ENCODE measurements at regions not wholly inside any gene's neighbourhood (a gene's known extent, or its start where the extent isn't known, plus 50 kb on each side); places are given as distances from the start of the nearest gene placed in this dataset.

DNA sequence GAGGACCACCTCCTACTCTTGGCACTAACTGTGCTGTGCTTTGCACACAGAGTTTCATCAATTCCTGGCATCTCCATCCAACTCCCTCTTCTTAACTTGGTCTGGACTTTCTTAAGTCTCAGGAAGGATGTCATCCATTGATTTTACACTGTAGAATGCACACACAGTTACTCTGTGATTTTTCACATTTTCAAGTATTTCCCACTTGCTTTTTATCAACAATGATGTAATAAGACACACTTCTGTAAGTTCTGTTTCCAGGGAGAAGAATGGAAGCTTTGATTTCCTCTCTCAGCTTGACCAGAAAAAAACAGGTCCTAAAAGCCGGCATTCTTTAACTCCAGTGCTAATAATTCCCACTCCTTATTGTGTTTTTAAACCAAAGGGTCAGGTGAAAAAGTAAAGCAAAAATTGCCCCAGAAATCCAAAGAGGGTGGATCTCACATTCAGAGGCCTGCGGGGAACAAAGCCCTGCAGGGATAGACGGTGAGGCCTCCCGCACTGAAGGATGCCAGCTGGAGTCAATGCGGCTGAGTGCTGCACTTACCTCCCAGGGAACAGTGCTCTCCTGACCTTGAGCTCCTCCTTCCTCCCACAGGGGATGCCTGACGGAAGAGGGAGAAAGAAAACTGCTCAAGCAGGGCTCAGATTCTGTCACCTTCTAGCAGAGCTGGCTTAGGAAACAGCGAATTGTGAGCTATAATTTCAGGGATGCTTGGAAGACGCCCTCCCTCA, 83.1 kb downstream of the PDCL3 start:
- no peak for DNase-seq
- Mint-ChIP-seq H3K9me3 (peaks cover 0 to 6% (median 0%) of the 10 kb centered on the region in 6 donors), H3K36me3 (peaks cover 0 to 4% (median 0%) of the 10 kb centered on the region in 3 donors), H3K4me1 (peaks cover 19 to 23% of the 10 kb centered on the region in 2 donors), H3K4me3 (no peak overlapping the region), H3K27ac (no peak overlapping the region), H3K27me3 (ENCODE audit: low read depth in 3 of 3) (peaks cover 0 to 2% (median 2%) of the 10 kb centered on the region in 3 donors)

DNA sequence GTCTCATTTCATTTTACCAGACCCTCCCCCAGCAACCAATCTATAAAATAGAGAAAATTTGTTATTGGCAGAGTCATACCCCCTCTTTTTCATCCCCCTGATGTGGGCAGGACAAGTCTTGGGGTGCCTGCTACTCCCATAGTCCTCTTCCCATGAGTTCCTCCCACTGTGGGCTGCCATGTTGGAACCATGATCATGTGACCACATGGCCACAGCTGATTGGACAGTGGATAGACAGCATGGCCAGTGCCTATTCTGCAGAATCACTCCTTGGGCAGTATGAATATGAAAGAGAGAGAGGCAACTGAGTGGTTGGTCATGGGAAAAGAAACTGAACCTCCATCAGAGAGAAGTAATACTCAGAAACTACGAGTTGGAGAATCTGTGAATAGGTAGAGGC, 84.9 kb downstream of the PDCL3 start:
- no peak overlapping the region for H3K4me3 Mint-ChIP-seq
- H3K9me3 Mint-ChIP-seq: peaks cover 0 to 6% (median 0%) of the 10 kb centered on the region in 6 donors
- peaks cover 2% of the 10 kb centered on the region in 3 donors for H3K27me3 Mint-ChIP-seq (ENCODE audit: low read depth in 3 of 3)
- H3K36me3 Mint-ChIP-seq: peaks cover 0 to 4% (median 0%) of the 10 kb centered on the region in 3 donors
- no peak for DNase-seq
- no peak overlapping the region for H3K27ac Mint-ChIP-seq
- H3K4me1 Mint-ChIP-seq: peaks cover 19 to 23% of the 10 kb centered on the region in 2 donors

DNA sequence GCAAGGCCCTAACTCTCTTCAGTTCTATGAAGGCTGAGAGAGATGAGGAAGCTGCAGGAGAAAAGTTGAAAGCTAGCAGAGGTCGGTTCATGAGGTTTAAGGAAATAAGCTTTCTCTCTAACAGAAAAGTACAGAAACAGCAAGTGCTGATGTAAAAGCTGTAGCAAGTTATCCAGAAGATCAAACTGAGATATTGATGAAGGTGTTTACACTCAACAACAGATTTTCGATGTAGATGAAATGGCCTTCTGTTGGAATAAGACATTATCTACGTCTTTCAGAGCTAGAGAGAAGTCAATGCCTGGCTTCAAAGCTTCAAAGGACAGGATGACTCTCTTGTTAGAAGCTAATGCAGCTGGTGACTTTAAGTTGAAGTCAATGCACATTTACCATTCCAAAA, 87.4 kb downstream of the PDCL3 start:
- peaks cover 0 to 5% (median 0%) of the 10 kb centered on the region in 6 donors for H3K9me3 Mint-ChIP-seq
- H3K4me3 Mint-ChIP-seq: no peak overlapping the region
- H3K27ac Mint-ChIP-seq: no peak overlapping the region
- peaks cover 0 to 9% (median 0%) of the 10 kb centered on the region in 3 donors for H3K36me3 Mint-ChIP-seq
- H3K4me1 Mint-ChIP-seq: peaks cover under 1 to 5% of the 10 kb centered on the region in 2 donors
- DNase-seq: no peak
- peaks cover 2 to 5% (median 3%) of the 10 kb centered on the region in 3 donors for H3K27me3 Mint-ChIP-seq (ENCODE audit: low read depth in 3 of 3)

DNA sequence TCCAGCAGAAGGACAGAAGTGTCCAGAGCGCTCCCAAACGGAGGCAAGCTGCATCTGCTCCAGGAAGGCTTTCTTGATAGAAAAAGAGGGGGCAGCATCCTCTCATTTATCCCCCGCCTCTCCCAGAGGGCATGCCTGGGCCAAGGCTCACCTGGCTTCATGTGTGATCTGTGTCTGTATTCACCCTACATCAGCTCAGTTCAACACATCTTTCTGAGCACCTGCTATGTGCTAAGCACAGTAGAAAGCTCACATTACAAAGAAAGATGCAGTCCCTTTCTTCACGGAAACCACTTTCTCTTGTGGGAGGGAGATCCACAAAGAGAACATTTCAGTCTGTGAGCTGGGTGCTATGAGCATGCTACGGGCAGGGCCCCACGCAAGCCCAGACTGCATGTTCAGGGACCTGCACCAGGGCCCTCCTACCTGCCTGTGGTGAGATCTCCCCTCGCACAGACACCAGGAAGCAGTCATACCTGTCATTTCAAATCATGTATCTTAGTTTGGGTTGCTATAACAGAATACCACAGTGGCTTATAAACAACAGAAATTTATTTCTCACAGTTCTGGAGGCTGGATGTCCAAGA, 90.7 kb downstream of the PDCL3 start:
- H3K36me3 Mint-ChIP-seq: peaks cover 0 to 6% (median 0%) of the 10 kb centered on the region in 3 donors
- no peak overlapping the region for H3K27ac Mint-ChIP-seq
- DNase-seq: no peak
- peaks cover 0 to 1% (median 0%) of the 10 kb centered on the region in 6 donors for H3K9me3 Mint-ChIP-seq
- H3K27me3 Mint-ChIP-seq (ENCODE audit: low read depth in 3 of 3): peaks cover 1 to 9% (median 4%) of the 10 kb centered on the region in 3 donors
- H3K4me3 Mint-ChIP-seq: no peak overlapping the region
- no peaks in the 10 kb centered on the region for H3K4me1 Mint-ChIP-seq

DNA sequence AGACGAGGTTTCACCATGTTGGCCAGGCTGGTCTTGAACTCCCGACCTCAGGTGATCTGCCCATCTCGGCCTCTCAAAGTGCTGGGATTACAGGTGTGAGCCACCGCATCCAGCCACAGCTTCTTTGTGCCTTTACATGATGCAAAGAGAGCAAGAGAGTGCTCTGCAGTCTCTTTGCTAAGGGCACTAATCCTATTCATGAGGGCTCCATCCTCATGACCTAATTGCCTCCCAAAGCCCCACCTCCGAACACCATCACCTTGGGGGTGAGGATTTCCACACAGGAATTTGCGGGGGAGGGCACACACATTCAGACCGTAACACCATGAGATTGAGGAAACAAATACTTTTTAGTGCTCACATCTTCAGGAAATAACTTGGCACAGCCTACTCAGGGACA, 91.8 kb downstream of the PDCL3 start:
- Mint-ChIP-seq H3K4me1 (no peaks in the 10 kb centered on the region), H3K36me3 (peaks cover 0 to 6% (median 0%) of the 10 kb centered on the region in 3 donors), H3K4me3 (no peak overlapping the region), H3K27me3 (ENCODE audit: low read depth in 3 of 3) (peaks cover 1 to 11% (median 4%) of the 10 kb centered on the region in 3 donors), H3K27ac (no peak overlapping the region), H3K9me3 (peaks cover 0 to 1% (median 0%) of the 10 kb centered on the region in 6 donors)
- DNase-seq: no peak

DNA sequence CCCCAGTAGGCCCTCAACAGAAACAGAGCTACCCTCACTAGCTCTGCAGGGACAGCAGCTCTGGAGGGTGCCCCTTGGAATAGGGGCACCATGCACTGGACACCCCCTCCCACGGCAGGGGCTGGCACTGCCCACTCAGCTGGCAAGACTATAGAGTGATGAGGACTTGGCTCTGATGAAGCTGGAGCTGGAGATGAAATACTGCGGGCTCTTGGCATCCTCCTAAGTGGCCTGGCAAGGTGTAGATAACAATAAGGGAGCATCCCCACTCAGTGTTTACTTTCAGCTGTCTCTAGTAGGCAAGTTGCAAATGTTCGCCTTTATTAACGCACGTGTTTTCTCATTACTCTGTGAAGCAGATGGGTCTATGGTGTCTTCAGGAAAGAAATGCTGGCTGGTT, 92.7 kb downstream of the PDCL3 start:
- H3K27me3 Mint-ChIP-seq (ENCODE audit: low read depth in 3 of 3): peaks cover 1 to 11% (median 4%) of the 10 kb centered on the region in 3 donors
- H3K4me3 Mint-ChIP-seq: no peak overlapping the region
- DNase-seq: no peak
- peaks cover 0 to 6% (median 0%) of the 10 kb centered on the region in 3 donors for H3K36me3 Mint-ChIP-seq
- H3K4me1 Mint-ChIP-seq: no peaks in the 10 kb centered on the region
- H3K9me3 Mint-ChIP-seq: peaks cover 0 to 1% (median 0%) of the 10 kb centered on the region in 6 donors
- H3K27ac Mint-ChIP-seq: no peak overlapping the region

DNA sequence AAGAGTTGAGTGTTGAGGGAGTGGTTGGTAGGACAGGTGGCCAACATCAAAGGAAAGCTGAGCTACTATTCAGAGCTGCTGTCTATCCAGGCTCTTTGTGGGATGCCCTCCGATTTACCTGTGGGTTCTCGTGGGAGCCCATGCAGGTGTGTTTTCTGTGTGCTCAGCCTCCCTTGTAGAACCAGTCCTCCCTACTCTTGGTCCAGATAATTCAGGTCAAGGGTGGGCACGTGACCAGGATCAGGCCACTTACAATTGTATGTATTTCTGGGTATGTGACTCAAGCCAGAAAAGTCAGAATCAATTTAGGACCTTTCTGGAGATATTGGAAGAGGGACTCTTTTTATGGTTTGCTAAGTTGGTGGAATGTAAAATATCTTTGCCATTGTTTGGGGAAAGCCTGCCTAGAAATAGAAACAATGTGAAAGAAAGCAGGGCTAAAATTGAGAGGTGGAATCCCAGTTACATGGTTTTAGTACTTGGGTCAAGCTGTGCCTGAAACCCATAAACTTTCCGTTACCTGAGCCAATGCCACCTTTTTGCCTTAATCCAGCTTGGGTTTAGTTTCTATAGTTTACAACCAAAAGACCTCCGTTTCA, 93.2 kb downstream of the PDCL3 start:
- peaks cover 1 to 11% (median 4%) of the 10 kb centered on the region in 3 donors for H3K27me3 Mint-ChIP-seq (ENCODE audit: low read depth in 3 of 3)
- H3K4me1 Mint-ChIP-seq: no peaks in the 10 kb centered on the region
- peaks cover 0 to 1% (median 0%) of the 10 kb centered on the region in 6 donors for H3K9me3 Mint-ChIP-seq
- peaks cover 0 to 6% (median 0%) of the 10 kb centered on the region in 3 donors for H3K36me3 Mint-ChIP-seq
- H3K27ac Mint-ChIP-seq: no peak overlapping the region
- no peak for DNase-seq
- H3K4me3 Mint-ChIP-seq: no peak overlapping the region

DNA sequence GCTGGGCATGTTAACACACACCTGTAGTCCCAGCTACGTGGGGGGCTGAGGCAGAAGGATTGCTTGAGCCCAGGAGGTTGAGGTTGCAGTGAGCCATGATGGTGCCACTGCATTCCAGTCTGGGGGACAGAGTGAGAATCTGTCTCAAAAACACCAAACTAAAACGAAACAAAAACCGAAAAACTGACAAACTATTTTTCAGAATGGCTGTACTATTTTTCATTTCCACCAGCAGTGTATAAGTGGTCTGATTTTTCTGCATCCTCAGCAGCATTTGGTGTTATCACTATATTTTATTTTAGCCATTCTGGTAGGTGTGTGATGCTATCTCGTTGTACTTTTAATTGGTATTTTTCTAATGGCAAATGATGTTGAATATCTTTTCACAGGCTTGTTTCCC, 95.2 kb downstream of the PDCL3 start:
- Mint-ChIP-seq H3K4me1 (no peaks in the 10 kb centered on the region), H3K36me3 (peaks cover 0 to 6% (median 0%) of the 10 kb centered on the region in 3 donors), H3K27me3 (ENCODE audit: low read depth in 3 of 3) (peaks cover 1 to 11% (median 6%) of the 10 kb centered on the region in 3 donors), H3K27ac (no peak overlapping the region), H3K9me3 (peaks cover 0 to 1% (median 0%) of the 10 kb centered on the region in 6 donors), H3K4me3 (no peak overlapping the region)
- DNase-seq: no peak

DNA sequence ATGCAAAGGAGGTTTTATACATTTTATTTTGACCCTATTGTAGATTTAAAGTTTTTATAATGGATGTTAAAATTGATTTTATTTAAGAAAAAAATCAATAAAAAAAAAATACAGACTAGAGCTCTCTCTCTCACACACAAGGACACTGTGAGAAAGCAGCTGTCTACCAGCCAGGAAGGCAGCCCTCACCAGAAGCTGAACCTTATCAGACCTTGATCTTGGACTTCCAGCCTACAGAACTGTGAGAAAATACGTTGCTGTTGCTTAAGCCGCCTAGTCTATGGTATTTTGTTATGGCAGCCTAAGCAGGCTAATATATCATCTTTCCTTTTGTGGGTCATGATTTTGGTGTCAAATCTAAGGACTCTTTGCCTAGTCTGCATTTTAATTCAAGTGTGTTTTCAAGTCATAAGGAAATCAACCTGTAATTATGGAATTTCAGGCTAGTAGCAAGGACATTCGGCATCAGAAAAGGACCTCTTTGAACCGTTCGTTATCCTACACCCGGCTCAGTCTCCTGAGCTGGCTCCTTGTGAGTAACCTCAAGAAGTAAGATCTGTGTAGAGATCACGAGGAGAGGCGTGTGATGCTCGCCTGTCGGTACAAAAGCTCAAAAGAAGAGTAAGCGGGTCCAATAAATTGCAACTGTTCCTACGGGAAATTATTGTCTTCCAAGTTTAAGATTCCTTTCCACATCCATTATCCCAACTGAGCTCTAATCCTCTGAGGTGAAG, 98.2 kb downstream of the PDCL3 start:
- Mint-ChIP-seq H3K4me3 (no peak overlapping the region), H3K9me3 (peaks cover 0 to 2% (median 0%) of the 10 kb centered on the region in 6 donors), H3K27ac (no peak overlapping the region), H3K4me1 (no peaks in the 10 kb centered on the region), H3K36me3 (no peaks in the 10 kb centered on the region), H3K27me3 (ENCODE audit: low read depth in 3 of 3) (peaks cover 0 to 6% (median 4%) of the 10 kb centered on the region in 3 donors)
- DNase-seq: no peak

DNA sequence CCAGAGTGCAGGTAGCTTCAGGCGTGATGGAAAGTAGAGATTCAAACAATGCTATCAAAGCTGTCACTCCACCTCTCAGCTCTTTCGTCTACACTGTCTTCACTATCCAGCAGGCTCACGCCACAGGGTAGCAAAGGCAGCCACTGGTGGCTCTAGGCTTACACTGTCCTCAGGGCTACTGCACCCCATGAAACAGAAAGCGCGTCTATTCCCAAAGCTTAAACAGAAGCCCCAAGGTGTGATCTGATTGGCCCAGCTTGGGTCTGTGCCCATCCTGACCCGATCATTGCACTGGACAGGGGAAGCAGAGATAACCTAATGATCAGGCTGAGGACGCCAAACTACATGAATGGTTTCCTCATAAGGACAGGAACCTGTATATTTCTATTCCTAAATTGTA, 100.1 kb downstream of the PDCL3 start:
- no peak for DNase-seq
- H3K27me3 Mint-ChIP-seq (ENCODE audit: low read depth in 3 of 3): peaks cover 0 to 4% (median 2%) of the 10 kb centered on the region in 3 donors
- H3K4me3 Mint-ChIP-seq: no peak overlapping the region
- H3K36me3 Mint-ChIP-seq: no peaks in the 10 kb centered on the region
- H3K27ac Mint-ChIP-seq: no peak overlapping the region
- H3K9me3 Mint-ChIP-seq: peaks cover 0 to 2% (median 0%) of the 10 kb centered on the region in 6 donors
- H3K4me1 Mint-ChIP-seq: no peaks in the 10 kb centered on the region

DNA sequence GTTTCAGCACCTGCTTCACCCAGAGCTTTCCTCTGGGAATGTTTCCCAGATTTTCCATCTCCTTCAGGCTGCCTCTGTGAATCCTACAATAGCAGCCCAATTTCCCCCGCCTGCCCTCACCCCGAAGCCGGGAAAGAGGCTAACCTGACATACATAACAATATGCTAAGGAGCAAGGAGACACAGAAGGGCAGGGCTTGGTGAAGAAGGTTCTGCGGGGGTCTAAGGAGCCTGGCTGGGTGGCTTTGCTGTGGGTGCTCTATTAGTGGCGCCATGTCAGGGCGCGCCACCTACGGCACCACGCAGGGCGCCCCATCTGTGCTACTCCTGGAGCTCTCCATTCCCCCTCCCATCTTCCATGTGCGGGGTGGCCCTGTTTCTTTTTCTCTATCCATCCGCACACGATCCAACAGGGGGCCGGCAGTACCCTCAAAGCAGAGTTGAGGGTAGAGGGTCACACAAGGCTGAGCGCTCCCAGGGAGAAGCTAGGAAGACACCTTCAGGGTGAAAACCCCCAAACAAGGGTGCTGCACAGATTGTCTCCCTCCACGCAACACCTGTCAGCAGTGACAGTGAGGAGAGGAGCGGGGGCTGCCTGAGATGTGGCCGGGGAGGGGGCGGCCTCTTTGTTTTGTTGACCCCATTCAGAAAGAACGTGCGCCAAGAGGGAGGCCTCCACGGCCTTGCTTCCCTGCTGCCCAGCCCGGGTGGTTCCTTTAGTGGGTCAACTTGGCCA, 101.4 kb downstream of the PDCL3 start:
- H3K27ac Mint-ChIP-seq: no peak overlapping the region
- H3K4me3 Mint-ChIP-seq: no peak overlapping the region
- no peak for DNase-seq
- no peaks in the 10 kb centered on the region for H3K36me3 Mint-ChIP-seq
- H3K27me3 Mint-ChIP-seq (ENCODE audit: low read depth in 3 of 3): peaks cover 0 to 4% (median 0%) of the 10 kb centered on the region in 3 donors
- peaks cover 0 to 2% (median 0%) of the 10 kb centered on the region in 6 donors for H3K9me3 Mint-ChIP-seq
- H3K4me1 Mint-ChIP-seq: no peaks in the 10 kb centered on the region

DNA sequence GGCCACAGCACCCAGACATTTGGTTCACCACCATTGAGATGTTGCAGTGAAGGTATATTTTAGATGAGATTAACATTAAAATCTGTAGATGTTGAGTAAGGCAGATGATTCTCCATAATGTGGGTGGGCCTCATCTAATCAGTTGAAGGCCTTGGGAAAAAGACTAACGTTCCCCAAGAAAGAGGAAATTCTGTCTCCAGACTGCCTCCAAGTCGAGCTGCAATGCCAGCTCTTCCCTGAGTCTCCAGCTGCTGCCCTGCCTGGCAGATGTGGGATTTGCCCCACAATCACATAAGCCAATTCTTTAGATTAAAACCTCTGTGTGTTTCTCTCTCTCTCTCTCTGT, 101.9 kb downstream of the PDCL3 start:
- H3K4me1 Mint-ChIP-seq: no peaks in the 10 kb centered on the region
- H3K4me3 Mint-ChIP-seq: no peak overlapping the region
- peaks cover 0 to 2% (median 0%) of the 10 kb centered on the region in 6 donors for H3K9me3 Mint-ChIP-seq
- peak overlapping the region in 1 of 6 donors; percentile 16 for H3K27ac Mint-ChIP-seq
- H3K36me3 Mint-ChIP-seq: no peaks in the 10 kb centered on the region
- DNase-seq: no peak
- H3K27me3 Mint-ChIP-seq (ENCODE audit: low read depth in 3 of 3): peaks cover 0 to 4% (median 0%) of the 10 kb centered on the region in 3 donors

DNA sequence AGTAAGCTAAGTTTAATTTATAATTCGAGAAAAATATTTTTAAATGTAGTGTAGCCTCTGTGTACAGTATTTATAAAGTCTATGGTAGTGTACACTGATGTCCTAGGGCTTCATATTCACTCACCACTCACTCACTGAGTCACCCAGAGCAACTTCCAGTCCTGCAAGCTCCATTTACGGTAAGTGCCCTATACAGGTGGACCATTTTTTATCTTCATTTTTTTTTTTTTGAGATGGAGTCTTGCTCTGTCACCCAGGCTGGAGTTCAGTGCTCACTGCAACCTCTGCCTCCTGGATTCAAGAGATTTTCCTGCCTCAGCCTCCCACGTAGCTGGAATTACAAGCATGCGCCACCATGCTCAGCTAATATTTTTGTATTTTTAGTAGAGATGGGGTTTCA, 104.2 kb downstream of the PDCL3 start:
- Mint-ChIP-seq H3K9me3 (peaks cover 0 to 2% (median 0%) of the 10 kb centered on the region in 6 donors), H3K4me3 (no peak overlapping the region), H3K36me3 (no peaks in the 10 kb centered on the region), H3K27me3 (ENCODE audit: low read depth in 3 of 3) (peaks cover 0 to 3% (median 3%) of the 10 kb centered on the region in 3 donors), H3K4me1 (no peaks in the 10 kb centered on the region), H3K27ac (no peak overlapping the region)
- DNase-seq: no peak

All from immature natural killer cell (primary cell).